ENCODE measurements at regions not wholly inside any gene's neighbourhood (a gene's known extent, or its start where the extent isn't known, plus 50 kb on each side); places are given as distances from the start of the nearest gene placed in this dataset.
A peak's percentile ranks its signal among the peaks of the same experiment; 100 is the strongest.

DNA sequence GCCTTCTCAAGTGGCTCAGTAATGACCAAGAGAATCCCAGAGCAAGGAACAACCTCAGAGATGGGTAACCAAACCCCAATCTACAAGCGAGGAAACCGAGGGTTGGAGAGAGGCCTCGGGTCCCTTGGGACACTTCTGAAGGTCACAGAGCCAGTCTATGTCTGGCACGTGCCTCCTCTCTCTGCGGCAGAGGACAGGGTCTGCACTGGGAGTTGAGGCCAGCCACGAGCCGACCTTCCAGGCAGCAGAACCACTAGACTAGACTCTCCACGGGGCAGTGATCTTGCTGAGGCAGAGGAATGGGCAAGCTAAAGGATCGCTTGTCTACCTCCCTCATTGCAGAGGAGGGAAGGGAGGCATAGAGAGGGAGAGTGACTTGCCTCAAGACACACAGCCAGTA, 100.6 kb upstream of the SMAD3 start:
- Histone ChIP-seq H3K23ac (ENCODE audit: insufficient read length, low read depth, low read length) (no peak overlapping the region), H3K14ac (ENCODE audit: insufficient read depth, low read length) (no peak overlapping the region), H2BK15ac (ENCODE audit: low read depth, low read length) (no peak overlapping the region), H3K9ac (ENCODE audit: extremely low read depth, insufficient read length, low read length) (no peak overlapping the region), H3K9me3 (ENCODE audit: control insufficient read depth, low read depth, low read length) (no peaks in the 10 kb centered on the region), H2BK120ac (ENCODE audit: low read depth, low read length, poor library complexity, severe bottlenecking) (no peak overlapping the region), H3K4me2 (ENCODE audit: insufficient read depth, insufficient read length, low read length) (no peak overlapping the region), H4K8ac (replicated peaks; ENCODE audit: insufficient read length, low read depth, low read length) (no peak overlapping the region), H3K27ac (ENCODE audit: insufficient read length, low read depth, low read length) (no peak overlapping the region), H4K20me1 (ENCODE audit: control insufficient read depth, insufficient read depth, insufficient read length) (no peaks in the 10 kb centered on the region), H2BK20ac (ENCODE audit: low read depth, low read length, poor library complexity, severe bottlenecking) (no peak overlapping the region), H2BK12ac (ENCODE audit: insufficient read length, low read depth, low read length) (no peak overlapping the region), H2BK5ac (ENCODE audit: insufficient read length, low read length) (no peak overlapping the region), H3K4me1 (ENCODE audit: insufficient read depth, low read length) (no peaks in the 10 kb centered on the region), H4K5ac (ENCODE audit: insufficient read length, low read depth, low read length) (no peak overlapping the region), H3K56ac (ENCODE audit: insufficient read length, low read depth, low read length) (no peak overlapping the region), H3T11ph (ENCODE audit: low read length) (no peak overlapping the region), H3K18ac (ENCODE audit: insufficient read length, low read depth, low read length) (peak overlapping the region; percentile 29), H3K27me3 (ENCODE audit: insufficient read depth, low read length) (no peaks in the 10 kb centered on the region), H3K4ac (ENCODE audit: low read depth, low read length) (no peak overlapping the region; the same call in 1 of the 2 replicates), H3K23me2 (ENCODE audit: insufficient read length, low read depth, low read length, poor library complexity, severe bottlenecking) (no peaks in the 10 kb centered on the region), H3K79me1 (ENCODE audit: insufficient read depth, low read depth, low read length, poor library complexity, severe bottlenecking) (no peaks in the 10 kb centered on the region), H2AFZ (ENCODE audit: low read length) (no peak overlapping the region), H4K91ac (ENCODE audit: insufficient read length, low read depth, low read length) (no peak overlapping the region), H2AK5ac (ENCODE audit: insufficient read length, low read length) (no peak overlapping the region), H3K79me2 (ENCODE audit: insufficient read depth, low read length) (no peaks in the 10 kb centered on the region)
- H3K36me3 Mint-ChIP-seq (ENCODE audit: insufficient read depth in 1 of 3, low read depth in 3 of 3): no peaks in the 10 kb centered on the region
- no peak overlapping the region for H3K4me3 Mint-ChIP-seq
- no peak for TF ChIP-seq CTCF (conservative IDR thresholded peaks at IDR 0.05)
- H3K9me3 Mint-ChIP-seq: no peaks in the 10 kb centered on the region
- no CpG with 5 or more reads among the region's 9 CpGs for WGBS (ENCODE audit: extremely low coverage, insufficient read length, low lambda C conversion rate)
- DNase-seq: no peak
- H3K4me1 Mint-ChIP-seq: peaks cover 17 to 22% of the 10 kb centered on the region in 2 experiments
- peaks cover 4% of the 10 kb centered on the region for H3K27me3 Mint-ChIP-seq (ENCODE audit: low read depth)
- H3K27ac Mint-ChIP-seq: no peak overlapping the region

Data from H9 (cell line).